Stromal cell of bone marrow (primary cell): ENCODE measurements at regions not wholly inside any gene's neighbourhood (a gene's known extent, or its start where the extent isn't known, plus 50 kb on each side); places are given as distances from the start of the nearest gene placed in this dataset.
A peak's percentile ranks its signal among the peaks of the same experiment; 100 is the strongest.
"Not testable (repeated sequence)": the region's sequence is repeated elsewhere in the genome, so short reads cannot be mapped to it uniquely, and the experiment has no call there.

Experiments used
- DNase-seq: peaks from one replicate; pipeline ENCODE4 v3.0.0-alpha.2; 2012; ENCODE audit warnings: low read depth

DNA sequence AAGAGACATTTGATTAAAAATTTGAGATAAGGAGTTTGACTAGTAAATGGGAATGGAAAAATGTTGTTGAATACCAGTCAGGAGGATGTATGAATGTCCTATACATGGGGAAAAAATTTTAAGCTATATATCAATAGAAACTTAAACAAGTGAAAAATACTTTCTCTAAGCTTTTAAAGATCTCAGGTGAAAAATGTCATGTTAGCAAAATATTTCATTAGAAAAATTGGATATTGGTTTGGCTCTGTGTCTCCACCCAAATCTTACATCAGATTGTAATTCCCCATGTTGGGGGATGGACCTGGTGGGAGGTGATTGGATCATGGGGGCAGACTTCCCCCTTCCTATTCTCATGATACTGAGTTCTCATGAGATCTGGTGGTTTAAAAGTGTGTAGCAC is 279.6 kb upstream of the CADM2 start:
- DNase-seq, result no peak

DNA sequence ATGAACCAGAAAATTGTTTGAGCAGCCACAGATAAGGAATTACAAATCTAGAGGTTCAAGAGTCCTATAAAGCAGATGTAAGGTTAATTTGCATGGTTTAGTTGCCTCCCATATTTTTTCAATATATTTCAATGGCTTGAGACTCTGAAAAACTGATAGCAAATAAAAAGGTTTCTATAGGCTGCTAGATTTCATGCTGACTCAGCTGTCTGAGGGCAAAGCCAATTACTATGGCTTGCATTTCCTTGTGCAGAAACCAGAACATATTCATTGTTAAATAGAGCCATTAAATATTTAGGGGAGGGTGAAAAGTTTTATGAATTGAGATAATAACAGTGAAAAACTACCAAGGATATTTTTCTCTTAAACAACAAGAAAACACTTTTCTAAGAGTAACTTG is 278.1 kb upstream of the CADM2 start:
- DNase-seq, result no peak

DNA sequence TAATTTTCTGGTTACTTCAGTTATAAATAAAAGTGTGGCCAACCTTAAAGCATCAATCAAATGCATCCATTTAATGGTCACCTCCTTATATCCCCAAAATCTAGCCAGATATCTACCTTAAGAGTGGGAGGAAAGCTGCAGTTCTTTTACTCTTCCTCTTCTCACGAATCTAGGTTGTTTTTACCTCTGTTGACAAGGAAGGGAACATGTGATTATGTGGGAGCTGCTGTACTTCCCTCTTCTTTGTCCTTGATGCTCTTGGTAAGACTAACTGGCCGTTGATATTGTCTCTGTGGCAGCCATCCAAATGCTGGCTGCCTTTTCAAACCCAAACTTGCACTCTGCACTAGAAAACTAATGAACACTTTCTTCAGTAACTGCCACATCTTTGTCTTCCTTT is 275.3 kb upstream of the CADM2 start:
- no peak for DNase-seq

GRCh38 chr3:84685467-84685866 is 273.3 kb upstream of the CADM2 start:
- no peak for DNase-seq

DNA sequence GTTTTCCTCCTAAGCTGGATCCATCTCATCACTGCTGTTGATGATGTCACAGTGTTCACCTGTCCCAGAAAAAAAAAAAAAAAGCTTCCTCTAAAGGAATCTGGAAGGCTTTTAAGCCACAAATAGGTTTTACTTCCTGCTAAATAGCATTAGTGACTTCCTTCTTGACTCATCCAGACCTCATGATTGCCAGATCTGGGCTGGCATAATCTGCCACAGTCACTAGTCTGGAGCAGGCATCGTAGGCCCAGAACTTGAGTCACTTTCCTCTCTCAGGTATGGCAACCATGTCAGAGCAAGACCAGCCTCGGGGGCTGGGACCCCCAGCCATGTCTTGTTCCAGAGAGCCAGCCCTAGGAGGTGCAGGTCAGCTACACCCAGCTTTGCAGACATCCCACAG is 266.5 kb upstream of the CADM2 start:
- DNase-seq, result no peak

DNA sequence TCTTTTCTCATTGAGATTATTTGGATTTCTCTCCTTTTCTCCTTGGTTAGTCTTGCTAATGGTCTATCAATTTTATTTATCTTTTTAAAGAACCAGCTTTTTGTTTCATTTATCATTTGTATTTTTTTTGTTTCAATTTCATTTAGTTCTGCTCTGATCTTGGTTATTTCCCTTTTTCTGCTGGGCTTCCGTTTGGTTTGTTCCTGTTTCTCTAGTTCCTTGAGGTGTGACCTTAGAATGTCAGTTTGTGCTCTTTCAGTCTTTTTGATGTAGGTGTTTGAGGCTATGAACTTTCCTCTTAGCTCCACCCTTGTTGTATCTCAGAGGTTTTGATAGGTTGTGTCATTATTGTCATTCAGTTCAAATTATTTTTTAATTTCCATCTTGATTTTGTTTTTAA is 248.5 kb upstream of the CADM2 start:
- DNase-seq, result not testable (repeated sequence)

DNA sequence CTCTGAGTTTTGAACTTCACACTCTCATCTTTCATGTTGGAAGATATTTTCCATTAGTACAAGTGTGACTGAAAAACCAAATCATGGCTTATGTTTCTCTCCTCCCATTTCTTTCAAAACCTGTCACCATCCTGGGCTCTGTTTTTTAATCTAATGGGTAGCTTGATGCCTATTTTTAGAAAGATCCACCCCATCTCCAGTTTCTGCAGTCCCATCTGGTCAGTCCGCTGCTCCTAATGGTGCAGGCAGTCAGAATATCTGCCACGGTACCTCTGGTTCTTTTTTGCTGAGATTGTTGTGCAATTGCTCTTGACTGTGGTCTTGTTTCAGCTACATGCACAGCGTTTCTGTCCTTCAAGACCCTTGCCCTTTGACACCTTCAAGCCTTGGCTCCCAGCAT is 240.9 kb upstream of the CADM2 start:
- DNase-seq, result no peak

- DNase-seq, result peak; percentile 53
Observed at GRCh38 chr3:84724877-84725276, 233.9 kb upstream of the CADM2 start.

DNA sequence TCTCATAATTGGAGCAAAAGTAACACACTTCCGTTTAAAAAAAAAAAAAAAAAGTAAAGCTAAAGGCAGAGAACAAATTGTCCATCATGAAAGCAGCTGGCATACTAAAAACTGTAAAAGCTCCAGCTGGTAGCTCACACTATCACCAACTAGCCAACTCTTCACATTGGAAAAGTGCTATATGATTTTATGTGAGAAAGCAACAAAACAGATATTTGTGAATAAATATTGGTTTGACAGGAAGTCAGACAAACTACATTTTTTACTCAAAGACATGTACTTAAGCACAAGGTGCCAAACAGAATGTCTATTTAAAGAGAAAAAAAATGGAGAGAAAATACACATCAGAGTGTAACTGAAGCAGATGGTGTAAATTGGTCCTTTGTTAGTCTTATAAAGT is 231.2 kb upstream of the CADM2 start:
- DNase-seq, result no peak

- not testable (repeated sequence) for DNase-seq
Observed at GRCh38 chr3:84734731-84735130, 224.1 kb upstream of the CADM2 start.

GRCh38 chr3:84738086-84738485 is 220.7 kb upstream of the CADM2 start:
- no peak for DNase-seq

DNA sequence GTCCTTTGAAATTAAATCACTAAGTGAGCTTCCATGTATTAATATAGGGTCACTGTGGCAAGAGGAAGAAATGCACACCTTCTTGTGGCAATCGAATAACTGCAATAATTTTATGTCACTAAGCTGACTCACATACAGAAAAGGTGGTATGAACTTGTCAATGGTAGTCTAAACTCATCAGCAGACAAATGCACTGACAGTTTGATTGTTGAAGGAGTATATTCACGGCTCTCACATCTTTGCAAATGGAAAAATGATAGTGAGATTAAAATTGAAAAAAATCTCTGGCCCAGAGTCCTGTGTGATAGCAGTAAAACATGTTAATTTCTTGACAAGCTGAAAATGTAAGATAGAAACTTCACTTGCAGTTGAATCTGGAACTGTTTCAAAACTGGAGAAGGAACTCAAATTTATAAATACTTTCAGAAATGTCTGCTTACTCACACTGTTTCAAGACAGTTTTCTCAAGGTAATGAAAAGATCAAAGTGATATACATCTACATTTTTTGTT is 215.8 kb upstream of the CADM2 start:
- no peak for DNase-seq

- no peak for DNase-seq
Observed at GRCh38 chr3:84744130-84744529, 214.7 kb upstream of the CADM2 start.

- no peak for DNase-seq
Observed at GRCh38 chr3:84755860-84756259, 202.9 kb upstream of the CADM2 start.

DNA sequence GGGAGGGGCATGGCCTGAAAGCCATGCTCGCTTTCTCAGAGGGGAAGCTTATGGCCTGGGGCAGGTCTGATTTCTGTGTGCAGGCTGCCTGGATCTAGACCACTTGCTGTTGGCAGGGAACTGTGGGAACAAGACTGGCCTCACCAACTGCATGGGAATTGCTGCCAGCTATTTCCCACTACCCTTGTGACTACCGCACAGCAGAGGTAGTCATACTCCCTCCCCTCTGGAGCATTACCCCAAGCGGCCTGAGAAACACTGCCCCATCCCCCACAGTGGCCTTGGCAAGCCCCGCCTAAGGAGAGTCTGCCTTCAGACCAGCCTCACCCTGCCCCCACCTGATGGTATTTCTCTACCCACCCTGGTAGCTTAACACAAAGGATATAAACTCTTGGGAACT is 199.4 kb upstream of the CADM2 start:
- DNase-seq, result no peak

DNA sequence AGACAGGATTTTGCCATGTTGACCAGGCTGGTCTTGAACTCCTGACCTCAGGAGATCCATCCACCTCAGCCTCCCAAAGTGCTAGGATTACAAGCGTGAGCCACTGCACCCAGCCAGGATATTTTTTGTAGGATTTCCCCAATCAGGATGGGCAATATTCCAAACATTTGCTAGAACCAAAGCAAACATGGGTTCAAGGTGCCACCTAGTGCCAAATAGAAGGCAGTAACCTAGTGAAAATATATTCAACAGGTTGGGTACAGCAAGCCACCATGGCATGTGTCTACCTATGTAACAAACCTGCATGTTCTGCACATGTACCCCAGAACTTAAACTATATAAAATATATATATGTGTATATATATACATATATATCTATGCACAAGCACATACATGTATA is 185.9 kb upstream of the CADM2 start:
- no peak for DNase-seq

- DNase-seq, result no peak
Observed at GRCh38 chr3:84783281-84783680, 175.5 kb upstream of the CADM2 start.

DNA sequence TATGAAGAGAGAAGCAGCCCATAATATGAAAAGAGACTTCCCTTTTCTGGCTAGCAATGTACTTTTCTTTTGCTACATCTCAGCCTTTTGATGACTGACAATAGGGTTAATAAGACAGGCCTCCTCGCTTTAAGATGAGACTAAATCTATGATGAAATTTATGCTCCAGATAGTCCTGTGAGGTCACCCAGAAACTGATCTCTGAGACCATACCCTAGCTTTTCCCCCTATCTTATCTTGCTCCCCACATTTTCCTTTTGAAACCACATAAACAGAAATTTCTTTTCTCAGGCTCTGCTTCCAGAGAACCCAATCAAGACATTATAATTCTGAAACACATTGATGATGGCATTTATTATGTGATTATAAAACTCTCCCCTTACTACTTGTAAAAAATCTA is 168.8 kb upstream of the CADM2 start:
- no peak for DNase-seq

- no peak for DNase-seq
Observed at GRCh38 chr3:84806958-84807357, 151.8 kb upstream of the CADM2 start.

- no peak for DNase-seq
Observed at GRCh38 chr3:84820126-84820525, 138.7 kb upstream of the CADM2 start.

DNA sequence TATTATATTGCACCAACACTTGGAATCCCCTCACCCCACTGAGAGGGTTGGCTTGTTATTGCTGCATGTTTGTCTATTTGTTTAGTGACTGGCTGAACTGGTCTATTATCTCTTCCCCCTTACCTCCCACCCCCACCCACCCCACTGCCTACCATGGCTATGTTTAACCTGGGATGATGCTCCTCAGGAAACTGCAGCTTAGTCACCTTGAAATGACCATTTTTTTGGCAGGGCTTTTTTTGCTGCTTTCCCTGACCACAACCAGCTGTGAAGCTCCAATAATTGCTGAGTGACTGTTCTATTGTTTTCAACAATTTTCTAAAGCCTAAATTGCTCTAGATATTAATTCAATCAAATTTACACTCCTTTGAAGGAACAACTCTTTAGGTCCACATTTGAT is 137.9 kb upstream of the CADM2 start:
- DNase-seq, result no peak

DNA sequence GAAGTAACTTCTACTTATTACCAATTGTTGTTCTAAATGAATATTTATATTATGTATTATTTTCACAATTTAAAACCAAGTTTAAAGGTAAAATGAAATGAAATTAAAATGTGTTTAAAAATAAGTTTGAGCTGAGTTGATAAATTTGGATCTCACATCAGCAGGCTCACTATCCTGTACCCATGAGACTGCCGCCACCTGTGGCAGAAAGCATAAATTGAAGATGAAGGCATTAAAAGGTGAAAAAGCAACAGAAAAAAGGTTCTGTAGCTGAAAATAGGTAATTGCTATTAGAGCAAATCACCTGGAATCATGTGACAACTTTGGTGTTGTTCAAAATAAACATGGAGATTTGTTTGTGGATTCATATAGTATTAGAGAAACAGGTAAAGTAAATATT is 133.0 kb upstream of the CADM2 start:
- no peak for DNase-seq

- no peak for DNase-seq
Observed at GRCh38 chr3:84830476-84830875, 128.3 kb upstream of the CADM2 start.

DNA sequence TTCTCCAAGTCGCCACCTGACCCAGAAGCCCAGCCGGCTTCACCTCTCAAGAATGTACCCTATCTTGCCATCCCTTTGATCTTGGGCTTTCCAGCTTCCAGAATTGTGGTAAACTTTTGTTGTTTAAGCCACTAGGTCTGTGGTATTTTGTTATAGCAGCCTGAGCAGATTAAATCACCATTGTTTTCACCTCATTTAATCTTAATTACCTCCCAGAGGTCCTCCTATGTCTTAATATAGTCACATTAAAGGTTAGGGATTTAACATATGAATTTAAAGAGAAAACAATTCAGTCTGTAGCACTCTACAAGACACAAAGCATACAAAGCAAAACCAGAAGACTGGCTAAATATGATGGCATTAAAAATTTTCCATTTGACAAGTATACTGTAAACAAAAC is 123.4 kb upstream of the CADM2 start:
- no peak for DNase-seq

DNA sequence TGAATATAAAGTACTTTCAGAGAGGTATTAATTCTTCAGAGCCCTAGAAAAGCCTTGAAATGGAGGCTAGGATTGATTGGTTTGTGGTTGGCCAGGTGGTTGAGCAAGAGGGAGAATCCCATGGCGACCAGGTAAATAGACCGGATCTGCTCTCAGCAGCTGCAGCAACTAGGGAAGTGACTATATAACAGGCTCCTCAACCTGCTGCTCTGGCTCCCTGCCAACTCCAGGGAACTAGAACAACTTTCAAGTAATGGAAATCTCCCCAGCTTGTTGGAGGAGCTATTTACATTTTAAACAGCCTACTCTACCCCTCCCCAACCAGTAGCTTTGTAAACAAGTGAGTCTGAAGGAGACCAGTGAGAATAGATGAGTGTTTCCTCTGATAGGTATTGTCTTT is 121.8 kb upstream of the CADM2 start:
- no peak for DNase-seq
